GM12891 (cell line): ENCODE measurements at regions not wholly inside any gene's neighbourhood (a gene's known extent, or its start where the extent isn't known, plus 50 kb on each side); places are given as distances from the start of the nearest gene placed in this dataset.

ENCODE experiments used
- POLR2A ChIP-seq: IDR thresholded peaks from 2 replicates; pipeline ENCODE4 v1.6.1; 2011; ENCODE audit warnings: low read depth, low read length, control low read depth
- POLR2AphosphoS5 ChIP-seq: IDR thresholded peaks from 2 replicates; pipeline ENCODE4 v1.6.1; 2011; ENCODE audit warnings: low read depth, low read length, control low read depth
- TAF1 ChIP-seq: IDR thresholded peaks from 2 replicates; pipeline ENCODE4 v1.6.1; 2011; ENCODE audit warnings: low read depth, low read length, control low read depth

DNA sequence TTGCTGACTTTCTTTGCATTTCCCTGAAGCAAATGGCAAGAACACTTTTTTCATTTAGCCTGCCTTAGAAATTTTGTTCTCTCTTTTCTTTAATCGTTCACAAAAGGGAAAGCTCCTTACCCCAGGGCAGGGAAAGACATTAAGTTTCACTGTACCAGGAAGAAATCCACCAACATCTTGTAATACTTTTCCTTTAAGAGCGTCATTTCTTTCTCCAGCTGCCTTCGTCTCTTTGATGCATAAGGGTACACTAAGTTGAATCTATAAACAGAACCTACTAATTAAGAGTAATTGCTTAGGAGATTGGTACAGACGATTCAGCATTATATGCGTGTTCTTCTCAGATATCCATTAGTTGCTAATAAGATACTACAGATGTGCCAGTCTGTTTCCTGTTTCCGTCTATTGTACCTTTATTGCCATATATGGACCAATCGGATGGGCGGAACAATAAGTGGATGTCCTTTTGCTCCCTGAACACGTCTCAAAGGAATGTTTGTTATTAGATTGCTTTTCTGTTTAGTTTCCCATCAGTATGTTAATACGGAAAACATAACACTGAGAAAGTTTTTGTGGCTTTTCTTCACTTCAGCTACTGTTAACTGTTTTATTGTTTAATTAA is 276.7 kb upstream of the RARB start:
- TF ChIP-seq POLR2AphosphoS5 = no peak
- no peak for TF ChIP-seq POLR2A
- TF ChIP-seq TAF1 = no peak
